ENCODE measurements at regions not wholly inside any gene's neighbourhood (a gene's known extent, or its start where the extent isn't known, plus 50 kb on each side); places are given as distances from the start of the nearest gene placed in this dataset.

GRCh38 chr2:198905881-198906612 lies 551.7 kb downstream of the SATB2 start:
- TF ChIP-seq CHD4 (IDR thresholded peaks at IDR 0.05; ENCODE audit: insufficient read depth, insufficient replicate concordance, low read depth, low read length, poor library complexity, severe bottlenecking): no peak
- no peak for TF ChIP-seq ZNF589 (CRISPR knock-in tag; IDR thresholded peaks at IDR 0.05; ENCODE audit: low read depth)
- no peak for TF ChIP-seq BCLAF1 (IDR thresholded peaks at IDR 0.05; ENCODE audit: borderline replicate concordance in 1 of 2, control insufficient read depth in 1 of 2, low read depth in 2 of 2, low read length in 1 of 2)
- TF ChIP-seq ZNF121 (CRISPR knock-in tag; conservative IDR thresholded peaks at IDR 0.05): no peak
- TF ChIP-seq JUN (IDR thresholded peaks at IDR 0.05; ENCODE audit: borderline replicate concordance, low read depth, low read length): no peak
- TF ChIP-seq JUN (CRISPR knock-in tag; IDR thresholded peaks at IDR 0.05; ENCODE audit: borderline replicate concordance): no peak
- TF ChIP-seq ZNF318 (IDR thresholded peaks at IDR 0.05; ENCODE audit: borderline replicate concordance in 1 of 2, low read depth in 1 of 2): no peak
- TF ChIP-seq PHF8 (IDR thresholded peaks at IDR 0.05; ENCODE audit: borderline replicate concordance, low read length): no peak
- no peak for TF ChIP-seq VEZF1 (CRISPR knock-in tag; IDR thresholded peaks at IDR 0.05)
- TF ChIP-seq ZNF134 (CRISPR knock-in tag; conservative IDR thresholded peaks at IDR 0.05): no peak
- no peak for TF ChIP-seq ZNF174 (CRISPR knock-in tag; IDR thresholded peaks at IDR 0.05)
- TF ChIP-seq PTBP1 (IDR thresholded peaks at IDR 0.05; ENCODE audit: low read depth, low read length): no peak
- no peak for TF ChIP-seq SREBF1 (IDR thresholded peaks at IDR 0.05; ENCODE audit: borderline replicate concordance, low read depth, low read length)
